ENCODE measurements at regions not wholly inside any gene's neighbourhood (a gene's known extent, or its start where the extent isn't known, plus 50 kb on each side); places are given as distances from the start of the nearest gene placed in this dataset.

- Histone ChIP-seq H3K9me2 (replicated peaks; ENCODE audit: low read depth, low read length) (no peaks in the 10 kb centered on the region), H3K79me2 (ENCODE audit: insufficient read depth, low read length) (no peaks in the 10 kb centered on the region), H3K9ac (ENCODE audit: low read depth, low read length, poor library complexity, severe bottlenecking) (no peak overlapping the region), H3F3A (ENCODE audit: low read depth) (no peaks in the 10 kb centered on the region), H3K27me3 (ENCODE audit: insufficient read depth, low read length, poor library complexity, severe bottlenecking) (no peaks in the 10 kb centered on the region), H2AFZ (ENCODE audit: low read length) (no peak overlapping the region), H3K4me2 (ENCODE audit: low read depth, low read length, poor library complexity, severe bottlenecking) (no peak overlapping the region), H3K4me3 (ENCODE audit: low read length, poor library complexity, severe bottlenecking) (no peak overlapping the region), H3K4me1 (ENCODE audit: insufficient read depth, low read length, poor library complexity, severe bottlenecking) (no peaks in the 10 kb centered on the region), H4K20me1 (ENCODE audit: insufficient read depth, low read length, poor library complexity, severe bottlenecking) (no peaks in the 10 kb centered on the region), H3K36me3 (ENCODE audit: insufficient read depth, low read length) (no peaks in the 10 kb centered on the region), H3K9me3 (ENCODE audit: insufficient read depth, low read depth, low read length) (no peaks in the 10 kb centered on the region)
- no peak for TF ChIP-seq EZH2phosphoT487 (IDR thresholded peaks at IDR 0.05; ENCODE audit: borderline replicate concordance)
- no peak for TF ChIP-seq CTCF (conservative IDR thresholded peaks at IDR 0.05; ENCODE audit: low read length)
These were observed 290.8 kb downstream of the CCDC85A start for GRCh38 chr2:56474412-56475158.

GRCh38 chr2:56475191-56475590 is 291.4 kb downstream of the CCDC85A start:
- H3K27me3 ChIP-seq (ENCODE audit: insufficient read depth, low read length, poor library complexity, severe bottlenecking): no peaks in the 10 kb centered on the region
- no peaks in the 10 kb centered on the region for H3K4me1 ChIP-seq (ENCODE audit: insufficient read depth, low read length, poor library complexity, severe bottlenecking)
- no peak overlapping the region for H3K4me2 ChIP-seq (ENCODE audit: low read depth, low read length, poor library complexity, severe bottlenecking)
- H2AFZ ChIP-seq (ENCODE audit: low read length): no peak overlapping the region
- H3K9me3 ChIP-seq (ENCODE audit: insufficient read depth, low read depth, low read length): no peaks in the 10 kb centered on the region
- H3K4me3 ChIP-seq (ENCODE audit: low read length, poor library complexity, severe bottlenecking): no peak overlapping the region
- no peaks in the 10 kb centered on the region for H3K36me3 ChIP-seq (ENCODE audit: insufficient read depth, low read length)
- H4K20me1 ChIP-seq (ENCODE audit: insufficient read depth, low read length, poor library complexity, severe bottlenecking): no peaks in the 10 kb centered on the region
- no peaks in the 10 kb centered on the region for H3K9me2 ChIP-seq (replicated peaks; ENCODE audit: low read depth, low read length)
- no peak overlapping the region for H3K9ac ChIP-seq (ENCODE audit: low read depth, low read length, poor library complexity, severe bottlenecking)
- H3K79me2 ChIP-seq (ENCODE audit: insufficient read depth, low read length): no peaks in the 10 kb centered on the region
- H3F3A ChIP-seq (ENCODE audit: low read depth): no peaks in the 10 kb centered on the region
- TF ChIP-seq EZH2phosphoT487 (IDR thresholded peaks at IDR 0.05; ENCODE audit: borderline replicate concordance) (no peak), CTCF (conservative IDR thresholded peaks at IDR 0.05; ENCODE audit: low read length) (no peak)

- H3K4me3 ChIP-seq (ENCODE audit: low read length, poor library complexity, severe bottlenecking): no peak overlapping the region
- H3K4me1 ChIP-seq (ENCODE audit: insufficient read depth, low read length, poor library complexity, severe bottlenecking): no peaks in the 10 kb centered on the region
- H3F3A ChIP-seq (ENCODE audit: low read depth): no peaks in the 10 kb centered on the region
- H3K9me2 ChIP-seq (replicated peaks; ENCODE audit: low read depth, low read length): no peaks in the 10 kb centered on the region
- H3K4me2 ChIP-seq (ENCODE audit: low read depth, low read length, poor library complexity, severe bottlenecking): no peak overlapping the region
- H3K79me2 ChIP-seq (ENCODE audit: insufficient read depth, low read length): no peaks in the 10 kb centered on the region
- no peak overlapping the region for H3K9ac ChIP-seq (ENCODE audit: low read depth, low read length, poor library complexity, severe bottlenecking)
- no peaks in the 10 kb centered on the region for H3K27me3 ChIP-seq (ENCODE audit: insufficient read depth, low read length, poor library complexity, severe bottlenecking)
- H2AFZ ChIP-seq (ENCODE audit: low read length): no peak overlapping the region
- H4K20me1 ChIP-seq (ENCODE audit: insufficient read depth, low read length, poor library complexity, severe bottlenecking): no peaks in the 10 kb centered on the region
- no peaks in the 10 kb centered on the region for H3K9me3 ChIP-seq (ENCODE audit: insufficient read depth, low read depth, low read length)
- H3K36me3 ChIP-seq (ENCODE audit: insufficient read depth, low read length): no peaks in the 10 kb centered on the region
- TF ChIP-seq EZH2phosphoT487 (IDR thresholded peaks at IDR 0.05; ENCODE audit: borderline replicate concordance): no peak
- no peak for TF ChIP-seq CTCF (conservative IDR thresholded peaks at IDR 0.05; ENCODE audit: low read length)
These were observed 292.8 kb downstream of the CCDC85A start for GRCh38 chr2:56476509-56477071.
